Natural killer cell (primary cell): ENCODE measurements at regions not wholly inside any gene's neighbourhood (a gene's known extent, or its start where the extent isn't known, plus 50 kb on each side); places are given as distances from the start of the nearest gene placed in this dataset.

ENCODE experiments used
- ATAC-seq, 3 donors: fragments of 150-1000 bp in 2 of 3; fragments of 200-7000 bp in 1 of 3; cut with Tn5 transposase; 1 replicate in 1 of 3; 2 replicates in 2 of 3; pipeline ENCODE4 v1.10.0; 2021; ENCODE audit warnings: mild to moderate bottlenecking in 2 of 3, moderate library complexity in 2 of 3
- DNase-seq, 2 donors: peaks; one replicate each; pipeline versions ENCODE4 v3.0.0 to v3.0.0-alpha.2; 2013 to 2021; ENCODE audit warnings: mixed read lengths in 1 of 2
- H3K27ac ChIP-seq: one replicate; pipeline ENCODE4 v1.5.1; 2013; ENCODE audit warnings: mild to moderate bottlenecking, low read length
- H3K27me3 ChIP-seq: one replicate; pipeline ENCODE4 v1.6.1; 2013; ENCODE audit warnings: low read length; ENCODE audit not compliant: control insufficient read depth, insufficient read depth
- H3K36me3 ChIP-seq: one replicate; pipeline ENCODE4 v1.6.1; 2013; ENCODE audit warnings: low read length; ENCODE audit not compliant: control insufficient read depth, insufficient read depth
- H3K4me1 ChIP-seq: one replicate; pipeline ENCODE4 v1.6.1; 2013; ENCODE audit warnings: low read length; ENCODE audit not compliant: control insufficient read depth, insufficient read depth
- H3K4me3 ChIP-seq: one replicate; pipeline ENCODE4 v1.5.1; 2013; ENCODE audit warnings: low read length
- H3K9me3 ChIP-seq: one replicate; pipeline ENCODE4 v1.6.1; 2013; ENCODE audit warnings: low read length; ENCODE audit not compliant: control insufficient read depth, insufficient read depth
- H3K27ac Mint-ChIP-seq, 2 donors: one replicate each; pipeline ENCODE4 v1.8.0; 2022; ENCODE audit warnings: mild to moderate bottlenecking in 2 of 2, mixed read lengths in 2 of 2, moderate library complexity in 1 of 2
- H3K27me3 Mint-ChIP-seq, 2 donors: one replicate each; pipeline ENCODE4 v1.8.0; 2022; ENCODE audit warnings: low read depth in 2 of 2, mixed read lengths in 2 of 2
- H3K36me3 Mint-ChIP-seq: one replicate; pipeline ENCODE4 v1.8.0; 2022; ENCODE audit warnings: mixed read lengths
- H3K4me1 Mint-ChIP-seq, 2 donors: one replicate each; pipeline ENCODE4 v1.8.0; 2022; ENCODE audit warnings: mixed read lengths in 2 of 2
- H3K4me3 Mint-ChIP-seq: one replicate; pipeline ENCODE4 v1.8.0; 2022; ENCODE audit warnings: mild to moderate bottlenecking, moderate library complexity, mixed read lengths
- H3K9me3 Mint-ChIP-seq, 2 donors: one replicate each; pipeline ENCODE4 v1.8.0; 2022; ENCODE audit warnings: mixed read lengths in 2 of 2
- CTCF ChIP-seq: fragments of 200-600 bp; IDR thresholded peaks from one replicate; pipeline ENCODE4 v1.8.0; 2022; ENCODE audit warnings: antibody characterized with exemption
- WGBS: methylation state at CpG from one replicate; pipeline ENCODE4 v1.1.7; 2013; ENCODE audit warnings: missing lambda C conversion rate; ENCODE audit not compliant: insufficient coverage; 5-methylcytosine and 5-hydroxymethylcytosine counted together
- intact Hi-C: fragments of 100-400 bp; cut with micrococcal nuclease; formaldehyde crosslinking; loops from one replicate; pipeline ENCODE4 v1.14.2; 2022

DNA sequence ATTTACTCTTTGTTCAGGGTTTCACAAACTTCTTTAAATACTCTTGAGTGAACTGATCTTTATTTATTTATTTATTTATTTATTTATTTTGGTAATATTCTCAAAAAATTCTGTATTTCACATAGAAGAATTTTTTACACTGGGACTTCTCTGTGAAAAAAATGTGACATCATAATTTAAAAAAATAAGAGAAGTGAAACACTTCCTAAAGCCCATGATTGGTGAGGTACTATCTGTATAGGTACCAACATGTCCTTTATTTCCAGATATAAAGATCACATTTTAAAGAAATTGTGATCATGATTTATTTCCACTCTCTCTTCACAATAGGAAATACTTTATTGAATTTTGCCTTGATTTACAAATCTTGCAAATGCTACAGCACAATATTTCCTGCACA is 497.1 kb downstream of the FAT4 start:
- H3K4me1 Mint-ChIP-seq, result no peaks in the 10 kb centered on the region

GRCh38 chr4:125826801-125827695 is 512.3 kb downstream of the FAT4 start:
- no peaks in the 10 kb centered on the region for H3K4me1 ChIP-seq
- TF ChIP-seq CTCF, result no peak
- intact Hi-C loops, result no loop called here
- peaks cover 11 to 13% of the 10 kb centered on the region in 2 donors for H3K9me3 Mint-ChIP-seq
- no peaks in the 10 kb centered on the region for H3K9me3 ChIP-seq
- H3K4me3 ChIP-seq, result no peak overlapping the region
- ATAC-seq (no peak), DNase-seq (no peak)
- no peaks in the 10 kb centered on the region for H3K36me3 Mint-ChIP-seq
- H3K36me3 ChIP-seq, result no peaks in the 10 kb centered on the region
- no peak overlapping the region for H3K27ac Mint-ChIP-seq
- H3K27me3 Mint-ChIP-seq, result no peaks in the 10 kb centered on the region
- H3K27ac ChIP-seq, result no peak overlapping the region
- H3K4me1 Mint-ChIP-seq, result no peaks in the 10 kb centered on the region
- WGBS, result 83% methylated on average over 3 of the region's 3 CpGs
- no peaks in the 10 kb centered on the region for H3K27me3 ChIP-seq
- no peak overlapping the region for H3K4me3 Mint-ChIP-seq

More for the DNA sequence above, 497.1 kb downstream of the FAT4 start:
- no peaks in the 10 kb centered on the region for H3K36me3 ChIP-seq
- intact Hi-C loops, result no loop called here
- no peak overlapping the region for H3K27ac ChIP-seq
- no peak for DNase-seq
- Mint-ChIP-seq H3K9me3 (peaks cover 7% of the 10 kb centered on the region in 2 donors), H3K27ac (no peak overlapping the region), H3K36me3 (no peaks in the 10 kb centered on the region), H3K27me3 (no peaks in the 10 kb centered on the region), H3K4me3 (no peak overlapping the region)
- no peaks in the 10 kb centered on the region for H3K9me3 ChIP-seq
- no peak for ATAC-seq
- no peaks in the 10 kb centered on the region for H3K27me3 ChIP-seq
- no peaks in the 10 kb centered on the region for H3K4me1 ChIP-seq
- no peak for TF ChIP-seq CTCF
- H3K4me3 ChIP-seq, result no peak overlapping the region

GRCh38 chr4:125827696-125828052 is 512.9 kb downstream of the FAT4 start:
- Histone ChIP-seq H3K9me3 (no peaks in the 10 kb centered on the region), H3K27ac (no peak overlapping the region), H3K4me1 (no peaks in the 10 kb centered on the region), H3K4me3 (no peak overlapping the region), H3K36me3 (no peaks in the 10 kb centered on the region), H3K27me3 (no peaks in the 10 kb centered on the region)
- no peak for DNase-seq
- ATAC-seq, result no peak
- Mint-ChIP-seq H3K9me3 (peaks cover 10 to 16% of the 10 kb centered on the region in 2 donors), H3K27me3 (no peaks in the 10 kb centered on the region), H3K4me1 (no peaks in the 10 kb centered on the region), H3K36me3 (no peaks in the 10 kb centered on the region), H3K27ac (no peak overlapping the region), H3K4me3 (no peak overlapping the region)
- no peak for TF ChIP-seq CTCF
- intact Hi-C loops, result no loop called here

- H3K4me1 Mint-ChIP-seq, result no peaks in the 10 kb centered on the region
- intact Hi-C loops, result no loop called here
- H3K4me1 ChIP-seq, result no peaks in the 10 kb centered on the region
- no peaks in the 10 kb centered on the region for H3K27me3 Mint-ChIP-seq
- ATAC-seq (no peak), DNase-seq (no peak)
- no peak overlapping the region for H3K27ac Mint-ChIP-seq
- H3K36me3 Mint-ChIP-seq, result no peaks in the 10 kb centered on the region
- WGBS, result 68% methylated on average over 2 of the region's 2 CpGs
- H3K4me3 ChIP-seq, result no peak overlapping the region
- no peak overlapping the region for H3K27ac ChIP-seq
- H3K4me3 Mint-ChIP-seq, result no peak overlapping the region
- peaks cover 9 to 17% of the 10 kb centered on the region in 2 donors for H3K9me3 Mint-ChIP-seq
- no peaks in the 10 kb centered on the region for H3K36me3 ChIP-seq
- H3K9me3 ChIP-seq, result no peaks in the 10 kb centered on the region
- H3K27me3 ChIP-seq, result no peaks in the 10 kb centered on the region
- TF ChIP-seq CTCF, result no peak
These were observed 513.6 kb downstream of the FAT4 start for GRCh38 chr4:125828346-125828745.
